ENCODE measurements at regions not wholly inside any gene's neighbourhood (a gene's known extent, or its start where the extent isn't known, plus 50 kb on each side); places are given as distances from the start of the nearest gene placed in this dataset.

- Histone ChIP-seq H3K9me3 (ENCODE audit: low read length) (no peaks in the 10 kb centered on the region), H3K4me2 (ENCODE audit: low read depth, low read length) (no peak overlapping the region)
- intact Hi-C loops (cut with micrococcal nuclease; ENCODE audit: unreplicated experiment): no loop called here
Measured at GRCh38 chr3:61449327-61450040, 111.9 kb upstream of the PTPRG start.

More at GRCh38 chr3:61449327-61450040, 111.9 kb upstream of the PTPRG start:
- H3K9ac ChIP-seq (ENCODE audit: insufficient read depth, low read depth, low read length): no peak overlapping the region
- POLR2A ChIA-PET: no interaction called here
- no TSS peak for BruUV-seq (replicated peaks)
- H3K27ac ChIP-seq (ENCODE audit: extremely low read length, insufficient read depth, low read length): no peak overlapping the region
- no peak overlapping the region for H3K4me3 ChIP-seq (replicated peaks in 1 of 3; ENCODE audit: insufficient read depth in 1 of 3, low read depth in 2 of 3, low read length in 3 of 3)
- no peak overlapping the region for H2AFZ ChIP-seq (ENCODE audit: low read length)
- H3K4me1 ChIP-seq (ENCODE audit: insufficient read depth, low read length): peaks cover 19% of the 10 kb centered on the region
- CTCF ChIA-PET (ENCODE audit: low intra/inter-chr PET ratio, low total read pairs): no interaction called here
- no peak for TF ChIP-seq RNF219 (CRISPR knock-in tag; IDR thresholded peaks at IDR 0.05)
- TF ChIP-seq KLF15 (CRISPR knock-in tag; IDR thresholded peaks at IDR 0.05; ENCODE audit: borderline replicate concordance): no peak
- no peak for TF ChIP-seq HMG20B (CRISPR knock-in tag; conservative IDR thresholded peaks at IDR 0.05)
- TF ChIP-seq GTF2F1 (IDR thresholded peaks at IDR 0.05; ENCODE audit: low read length): no peak
- TF ChIP-seq HNF4G (IDR thresholded peaks at IDR 0.05; ENCODE audit: borderline replicate concordance, low read depth, low read length): no peak
- TF ChIP-seq HNF4G (CRISPR knock-in tag; IDR thresholded peaks at IDR 0.05; ENCODE audit: borderline replicate concordance, low read depth): no peak
- no peak for TF ChIP-seq ATF7-NPFF (CRISPR knock-in tag; IDR thresholded peaks at IDR 0.05; ENCODE audit: low read depth)
- TF ChIP-seq E2F1 (CRISPR knock-in tag; IDR thresholded peaks at IDR 0.05): no peak
- TF ChIP-seq ZNF264 (CRISPR knock-in tag; IDR thresholded peaks at IDR 0.05): no peak
- no peak for TF ChIP-seq ZC3H13 (CRISPR knock-in tag; IDR thresholded peaks at IDR 0.05)
- TF ChIP-seq FOSL1 (CRISPR knock-in tag; IDR thresholded peaks at IDR 0.05; ENCODE audit: borderline replicate concordance): no peak
- no peak for TF ChIP-seq ZNF143 (CRISPR knock-in tag; IDR thresholded peaks at IDR 0.05)
- TF ChIP-seq TRAFD1 (CRISPR knock-in tag; IDR thresholded peaks at IDR 0.05; ENCODE audit: borderline replicate concordance): no peak
- no peak for TF ChIP-seq ZNF839 (CRISPR knock-in tag; IDR thresholded peaks at IDR 0.05; ENCODE audit: borderline replicate concordance)
- no peak for FAIRE-seq
- no peak for DNase-seq (ENCODE audit: low spot score)
- no peak; the same call in 2 of the 3 replicates for ATAC-seq
- 32% methylated on average over 3 of the region's 3 CpGs for WGBS (ENCODE audit: low lambda C conversion rate)
- no peaks in the 10 kb centered on the region for H3K79me2 ChIP-seq (ENCODE audit: insufficient read depth, low read length)
- no peaks in the 10 kb centered on the region for H3K27me3 ChIP-seq (ENCODE audit: control insufficient read depth in 1 of 2, insufficient read depth in 2 of 2, low read length in 2 of 2)
- in situ Hi-C loops (cut with HindIII; ENCODE audit: extremely low pct_ligation_motif_present, low pct_unique_long_range_greater_than_20kb): no loop called here
- no peaks in the 10 kb centered on the region for H4K20me1 ChIP-seq (ENCODE audit: insufficient read depth, low read length)
- H3K36me3 ChIP-seq (replicated peaks in 1 of 2; ENCODE audit: control insufficient read depth in 1 of 2, insufficient read depth in 2 of 2, low read length in 2 of 2): no peaks in the 10 kb centered on the region
